Chondrocyte (in vitro differentiated cells): ENCODE measurements at regions not wholly inside any gene's neighbourhood (a gene's known extent, or its start where the extent isn't known, plus 50 kb on each side); places are given as distances from the start of the nearest gene placed in this dataset.

Source experiments
- DNase-seq: peaks from one replicate; pipeline ENCODE4 v3.0.0; 2021; ENCODE audit warnings: mixed read lengths, low spot score
- H3K27ac Mint-ChIP-seq: one replicate; pipeline ENCODE4 v1.8.0; 2021; ENCODE audit warnings: mild to moderate bottlenecking, moderate library complexity, mixed read lengths; ENCODE audit not compliant: unreplicated experiment
- H3K27me3 Mint-ChIP-seq: 2 replicates; pipeline ENCODE4 v1.8.0; 2021; ENCODE audit warnings: low read depth, mixed read lengths
- H3K36me3 Mint-ChIP-seq: 2 replicates; pipeline ENCODE4 v1.8.0; 2021; ENCODE audit warnings: low read depth, mixed read lengths
- H3K4me1 Mint-ChIP-seq: 2 replicates; pipeline ENCODE4 v1.8.0; 2021; ENCODE audit warnings: low read depth, mild to moderate bottlenecking, mixed read lengths
- H3K4me3 Mint-ChIP-seq: one replicate; pipeline ENCODE4 v1.8.0; 2021; ENCODE audit warnings: mild to moderate bottlenecking, moderate library complexity, mixed read lengths; ENCODE audit not compliant: unreplicated experiment
- H3K9me3 Mint-ChIP-seq: 2 replicates; pipeline ENCODE4 v1.8.0; 2021; ENCODE audit warnings: low read depth, mixed read lengths
- TF ChIP-seq, protein P1 (sequence below): fragments of 200-600 bp; sonication (generic); IDR thresholded peaks from 2 replicates; pipeline ENCODE4 v1.5.0; 2021; ENCODE audit warnings: antibody characterized with exemption, mild to moderate bottlenecking, moderate library complexity

GRCh38 chr5:89300426-89300970, 417.5 kb upstream of the MEF2C start:
- TF ChIP-seq, protein P1, sequence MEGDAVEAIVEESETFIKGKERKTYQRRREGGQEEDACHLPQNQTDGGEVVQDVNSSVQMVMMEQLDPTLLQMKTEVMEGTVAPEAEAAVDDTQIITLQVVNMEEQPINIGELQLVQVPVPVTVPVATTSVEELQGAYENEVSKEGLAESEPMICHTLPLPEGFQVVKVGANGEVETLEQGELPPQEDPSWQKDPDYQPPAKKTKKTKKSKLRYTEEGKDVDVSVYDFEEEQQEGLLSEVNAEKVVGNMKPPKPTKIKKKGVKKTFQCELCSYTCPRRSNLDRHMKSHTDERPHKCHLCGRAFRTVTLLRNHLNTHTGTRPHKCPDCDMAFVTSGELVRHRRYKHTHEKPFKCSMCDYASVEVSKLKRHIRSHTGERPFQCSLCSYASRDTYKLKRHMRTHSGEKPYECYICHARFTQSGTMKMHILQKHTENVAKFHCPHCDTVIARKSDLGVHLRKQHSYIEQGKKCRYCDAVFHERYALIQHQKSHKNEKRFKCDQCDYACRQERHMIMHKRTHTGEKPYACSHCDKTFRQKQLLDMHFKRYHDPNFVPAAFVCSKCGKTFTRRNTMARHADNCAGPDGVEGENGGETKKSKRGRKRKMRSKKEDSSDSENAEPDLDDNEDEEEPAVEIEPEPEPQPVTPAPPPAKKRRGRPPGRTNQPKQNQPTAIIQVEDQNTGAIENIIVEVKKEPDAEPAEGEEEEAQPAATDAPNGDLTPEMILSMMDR, result no peak
- Mint-ChIP-seq H3K27me3 (no peaks in the 10 kb centered on the region), H3K27ac (no peak overlapping the region), H3K36me3 (no peaks in the 10 kb centered on the region), H3K4me1 (no peaks in the 10 kb centered on the region), H3K9me3 (no peaks in the 10 kb centered on the region), H3K4me3 (no peak overlapping the region)
- no peak for DNase-seq

DNA sequence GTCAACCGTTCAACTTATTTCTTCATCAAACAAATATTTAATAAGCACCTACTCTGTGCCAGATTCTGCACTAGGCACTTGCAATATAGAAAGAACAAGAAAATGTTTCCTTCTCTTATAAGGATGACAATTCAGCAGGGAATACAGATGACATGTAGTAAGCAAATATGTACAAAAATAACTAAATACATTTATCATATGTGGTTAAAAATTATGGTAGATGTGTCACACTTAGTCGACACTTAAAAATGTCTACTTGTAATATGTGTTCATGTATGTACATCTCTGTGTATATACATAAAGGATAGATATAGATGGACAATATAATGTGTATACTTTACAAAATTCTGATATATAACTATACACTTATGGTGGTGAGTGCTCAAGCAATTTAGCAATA, 417.0 kb upstream of the MEF2C start:
- H3K9me3 Mint-ChIP-seq, result no peaks in the 10 kb centered on the region

GRCh38 chr5:89297066-89297465, 414.1 kb upstream of the MEF2C start:
- Mint-ChIP-seq H3K4me1 (no peaks in the 10 kb centered on the region), H3K27ac (no peak overlapping the region), H3K36me3 (no peaks in the 10 kb centered on the region)

More for the DNA sequence above, 417.0 kb upstream of the MEF2C start:
- no peaks in the 10 kb centered on the region for H3K4me1 Mint-ChIP-seq
- no peaks in the 10 kb centered on the region for H3K36me3 Mint-ChIP-seq
- H3K4me3 Mint-ChIP-seq, result no peak overlapping the region
- H3K27me3 Mint-ChIP-seq, result no peaks in the 10 kb centered on the region
- no peak for DNase-seq
- TF ChIP-seq, protein P1, result no peak
- no peak overlapping the region for H3K27ac Mint-ChIP-seq

GRCh38 chr5:89293810-89294209, 410.8 kb upstream of the MEF2C start:
- no peaks in the 10 kb centered on the region for H3K27me3 Mint-ChIP-seq
- peaks cover 9% of the 10 kb centered on the region for H3K4me1 Mint-ChIP-seq
- no peaks in the 10 kb centered on the region for H3K9me3 Mint-ChIP-seq
- TF ChIP-seq, protein P1, result no peak
- no peaks in the 10 kb centered on the region for H3K36me3 Mint-ChIP-seq
- no peak for DNase-seq
- H3K4me3 Mint-ChIP-seq, result no peak overlapping the region
- no peak overlapping the region for H3K27ac Mint-ChIP-seq

More at GRCh38 chr5:89297066-89297465, 414.1 kb upstream of the MEF2C start:
- no peak overlapping the region for H3K4me3 Mint-ChIP-seq
- TF ChIP-seq, protein P1, result no peak
- H3K27me3 Mint-ChIP-seq, result no peaks in the 10 kb centered on the region
- H3K9me3 Mint-ChIP-seq, result no peaks in the 10 kb centered on the region
- DNase-seq, result no peak

DNA sequence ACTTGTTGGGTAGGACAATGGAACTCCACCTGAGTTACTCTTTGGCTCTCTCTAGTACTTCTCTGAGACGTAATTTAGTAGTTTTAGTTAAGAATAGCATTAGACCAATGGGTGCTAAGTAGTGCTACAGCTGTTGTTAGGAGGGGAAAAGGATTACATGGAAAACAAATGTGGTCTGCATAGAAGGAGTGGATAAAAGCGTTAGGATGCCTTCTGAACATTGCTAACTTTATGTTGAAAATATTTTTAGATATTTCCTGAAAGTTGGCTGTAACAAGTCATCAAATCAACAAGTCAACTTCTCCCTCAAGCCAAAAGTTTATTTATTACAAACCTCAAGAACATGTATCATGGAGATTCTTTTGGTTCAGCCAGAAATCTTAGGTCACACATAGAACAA, 409.5 kb upstream of the MEF2C start:
- H3K4me3 Mint-ChIP-seq, result no peak overlapping the region
- no peak overlapping the region for H3K27ac Mint-ChIP-seq
- peaks cover 9% of the 10 kb centered on the region for H3K4me1 Mint-ChIP-seq
- TF ChIP-seq, protein P1, result no peak
- no peaks in the 10 kb centered on the region for H3K9me3 Mint-ChIP-seq
- H3K27me3 Mint-ChIP-seq, result no peaks in the 10 kb centered on the region
- H3K36me3 Mint-ChIP-seq, result no peaks in the 10 kb centered on the region
- no peak for DNase-seq
